ENCODE measurements at regions not wholly inside any gene's neighbourhood (a gene's known extent, or its start where the extent isn't known, plus 50 kb on each side); places are given as distances from the start of the nearest gene placed in this dataset.

DNA sequence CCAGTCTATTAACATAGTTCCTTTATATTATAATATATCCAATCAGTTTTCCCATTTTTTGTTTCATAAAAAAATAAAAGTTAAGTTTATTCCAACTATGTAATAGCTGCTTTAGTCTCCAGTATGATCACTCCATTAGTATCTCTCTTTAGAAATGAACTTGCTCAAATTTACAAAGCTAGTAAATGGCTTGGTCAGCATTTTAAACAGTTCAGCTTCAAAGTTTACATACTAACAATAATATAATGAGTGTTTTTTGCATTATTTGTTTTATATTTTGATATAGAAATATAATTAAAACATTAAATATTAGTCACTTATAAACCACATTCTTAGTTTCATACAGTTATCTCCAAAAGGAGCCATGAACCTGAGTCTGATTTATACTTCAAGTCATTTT lies 1073.8 kb downstream of the SLITRK5 start:
- Histone ChIP-seq H3K36me3 (no peaks in the 10 kb centered on the region), H3K9me3 (no peaks in the 10 kb centered on the region), H3K27me3 (no peaks in the 10 kb centered on the region), H3K4me1 (no peaks in the 10 kb centered on the region), H3K4me3 (no peak overlapping the region), H3K27ac (no peak overlapping the region)
- DNase-seq = no peak
- intact Hi-C loops (cut with DNase I) = no loop called here
- no peak for TF ChIP-seq POLR2A (IDR thresholded peaks at IDR 0.05)
- TF ChIP-seq, protein P1, sequence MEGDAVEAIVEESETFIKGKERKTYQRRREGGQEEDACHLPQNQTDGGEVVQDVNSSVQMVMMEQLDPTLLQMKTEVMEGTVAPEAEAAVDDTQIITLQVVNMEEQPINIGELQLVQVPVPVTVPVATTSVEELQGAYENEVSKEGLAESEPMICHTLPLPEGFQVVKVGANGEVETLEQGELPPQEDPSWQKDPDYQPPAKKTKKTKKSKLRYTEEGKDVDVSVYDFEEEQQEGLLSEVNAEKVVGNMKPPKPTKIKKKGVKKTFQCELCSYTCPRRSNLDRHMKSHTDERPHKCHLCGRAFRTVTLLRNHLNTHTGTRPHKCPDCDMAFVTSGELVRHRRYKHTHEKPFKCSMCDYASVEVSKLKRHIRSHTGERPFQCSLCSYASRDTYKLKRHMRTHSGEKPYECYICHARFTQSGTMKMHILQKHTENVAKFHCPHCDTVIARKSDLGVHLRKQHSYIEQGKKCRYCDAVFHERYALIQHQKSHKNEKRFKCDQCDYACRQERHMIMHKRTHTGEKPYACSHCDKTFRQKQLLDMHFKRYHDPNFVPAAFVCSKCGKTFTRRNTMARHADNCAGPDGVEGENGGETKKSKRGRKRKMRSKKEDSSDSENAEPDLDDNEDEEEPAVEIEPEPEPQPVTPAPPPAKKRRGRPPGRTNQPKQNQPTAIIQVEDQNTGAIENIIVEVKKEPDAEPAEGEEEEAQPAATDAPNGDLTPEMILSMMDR (IDR thresholded peaks at IDR 0.05) = no peak

DNA sequence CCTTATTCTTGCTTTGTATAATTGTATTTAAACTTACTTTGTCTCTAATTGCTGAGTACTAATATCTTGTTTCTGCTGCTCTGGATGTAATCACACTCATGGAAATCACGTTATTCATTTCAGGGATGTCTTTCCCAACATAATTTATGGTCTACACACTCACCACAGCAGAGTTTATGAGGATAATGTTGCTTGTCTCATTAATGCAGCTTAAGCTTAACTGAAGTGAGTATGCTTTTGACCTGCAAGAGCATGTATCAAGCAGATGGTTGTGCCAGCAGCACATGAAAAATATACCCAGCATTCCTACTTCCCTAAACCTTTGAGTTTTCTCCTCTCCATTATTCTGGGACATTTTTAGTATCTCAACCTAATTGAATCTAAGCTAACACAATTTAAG lies 1080.9 kb downstream of the SLITRK5 start:
- no peaks in the 10 kb centered on the region for H3K4me1 ChIP-seq
- no peaks in the 10 kb centered on the region for H3K27me3 ChIP-seq
- no peaks in the 10 kb centered on the region for H3K36me3 ChIP-seq
- intact Hi-C loops (cut with DNase I) = no loop called here
- TF ChIP-seq, protein P1 (IDR thresholded peaks at IDR 0.05) = no peak
- TF ChIP-seq POLR2A (IDR thresholded peaks at IDR 0.05) = no peak
- H3K9me3 ChIP-seq = no peaks in the 10 kb centered on the region
- DNase-seq = no peak
- H3K4me3 ChIP-seq = no peak overlapping the region
- H3K27ac ChIP-seq = no peak overlapping the region
- 38 to 40% methylated on average over 1 of the region's 1 CpG for WGBS, 2 donors

DNA sequence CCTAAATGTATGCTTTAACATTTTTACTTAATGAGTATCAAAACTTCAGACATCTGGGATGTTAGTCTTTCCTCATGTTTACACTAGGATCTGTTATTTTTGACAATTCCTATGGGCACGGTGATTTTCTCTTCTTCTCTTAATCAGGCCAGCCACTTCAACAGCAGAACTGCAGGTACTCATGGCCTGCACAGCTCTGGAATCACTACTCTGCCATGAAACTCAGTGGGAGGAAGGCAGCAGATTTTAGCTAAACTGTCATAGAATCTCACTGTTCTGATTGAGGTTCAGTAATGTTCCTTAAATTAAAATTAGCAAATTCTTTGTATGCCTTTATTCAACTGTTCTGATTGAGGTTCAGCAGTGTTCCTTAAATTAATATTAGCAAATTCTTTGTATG lies 1083.0 kb downstream of the SLITRK5 start:
- no peak for DNase-seq
- intact Hi-C loops (cut with DNase I) = no loop called here
- 44 to 57% methylated on average over 1 of the region's 1 CpG for WGBS, 2 donors
- no peak overlapping the region for H3K27ac ChIP-seq
- H3K36me3 ChIP-seq = no peaks in the 10 kb centered on the region
- H3K4me1 ChIP-seq = no peaks in the 10 kb centered on the region
- no peak overlapping the region for H3K4me3 ChIP-seq
- H3K9me3 ChIP-seq = no peaks in the 10 kb centered on the region
- H3K27me3 ChIP-seq = no peaks in the 10 kb centered on the region
- TF ChIP-seq, protein P1 (IDR thresholded peaks at IDR 0.05) = no peak
- no peak for TF ChIP-seq POLR2A (IDR thresholded peaks at IDR 0.05)

DNA sequence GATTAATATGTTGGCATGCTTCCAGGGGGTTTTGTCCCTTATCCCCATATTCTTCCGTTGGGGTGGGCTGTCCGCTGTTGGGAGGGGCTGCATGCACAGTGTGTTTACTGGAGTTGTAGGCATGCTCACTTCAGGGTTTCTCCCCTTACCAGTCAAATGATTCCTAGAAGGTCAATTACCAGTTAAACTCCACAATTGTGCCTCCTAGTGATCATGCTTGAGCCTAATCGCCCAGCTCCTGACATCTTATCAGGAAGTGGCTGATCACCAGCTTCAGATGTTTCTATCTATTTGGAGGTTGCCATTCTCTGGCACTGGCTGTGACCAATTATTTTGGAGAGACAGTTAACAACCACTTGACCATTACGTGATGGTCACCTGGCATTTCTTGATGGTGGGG lies 1090.0 kb downstream of the SLITRK5 start:
- H3K27ac ChIP-seq = no peak overlapping the region
- no peaks in the 10 kb centered on the region for H3K4me1 ChIP-seq
- H3K27me3 ChIP-seq = no peaks in the 10 kb centered on the region
- no peak overlapping the region for H3K4me3 ChIP-seq
- 64% methylated on average over 4 of the region's 4 CpGs for WGBS, 2 donors
- no peaks in the 10 kb centered on the region for H3K36me3 ChIP-seq
- no peak for TF ChIP-seq POLR2A (IDR thresholded peaks at IDR 0.05)
- TF ChIP-seq, protein P1 (IDR thresholded peaks at IDR 0.05) = no peak
- no peaks in the 10 kb centered on the region for H3K9me3 ChIP-seq
- intact Hi-C loops (cut with DNase I) = no loop called here
- no peak for DNase-seq

DNA sequence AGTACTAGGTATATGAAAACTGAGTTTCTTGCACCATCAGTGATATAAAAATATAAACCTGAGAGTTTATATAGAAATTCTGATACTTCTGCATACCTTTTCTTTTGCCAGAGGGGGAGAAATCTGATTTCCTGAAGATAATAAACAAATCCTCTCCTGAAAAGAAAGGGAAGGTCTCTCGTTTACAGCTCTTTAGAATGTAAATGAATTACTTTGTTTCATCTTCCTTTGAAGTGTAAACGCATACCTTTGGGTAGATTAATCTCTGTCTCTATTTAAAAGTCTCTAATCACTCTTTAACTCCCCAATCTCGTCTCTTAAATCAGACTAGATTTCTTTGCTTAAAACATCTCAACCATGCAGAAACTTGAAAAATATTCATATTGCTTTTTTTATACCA lies 1092.9 kb downstream of the SLITRK5 start:
- Histone ChIP-seq H3K36me3 (no peaks in the 10 kb centered on the region), H3K4me3 (no peak overlapping the region), H3K27me3 (no peaks in the 10 kb centered on the region), H3K9me3 (no peaks in the 10 kb centered on the region), H3K27ac (no peak overlapping the region), H3K4me1 (no peaks in the 10 kb centered on the region)
- intact Hi-C loops (cut with DNase I) = no loop called here
- TF ChIP-seq, protein P1 (IDR thresholded peaks at IDR 0.05) = no peak
- no peak for TF ChIP-seq POLR2A (IDR thresholded peaks at IDR 0.05)
- DNase-seq = no peak
- 19 to 20% methylated on average over 3 of the region's 3 CpGs for WGBS, 2 donors

Measured in esophagus squamous epithelium (tissue), 5 donors.